ENCODE measurements at regions not wholly inside any gene's neighbourhood (a gene's known extent, or its start where the extent isn't known, plus 50 kb on each side); places are given as distances from the start of the nearest gene placed in this dataset.

GRCh38 chr20:20894280-20894679 lies 181.8 kb upstream of the RALGAPA2 start:
- Histone ChIP-seq H3K4me2 (ENCODE audit: low read depth, low read length) (no peak overlapping the region), H4K20me1 (ENCODE audit: insufficient read depth, low read length) (no peaks in the 10 kb centered on the region), H3K4me1 (ENCODE audit: insufficient read depth, low read length) (peaks cover 27% of the 10 kb centered on the region), H2AFZ (ENCODE audit: low read length) (no peak overlapping the region), H3K9me3 (ENCODE audit: low read length) (no peaks in the 10 kb centered on the region), H3K27me3 (ENCODE audit: control insufficient read depth in 1 of 2, insufficient read depth in 2 of 2, low read length in 2 of 2) (no peaks in the 10 kb centered on the region; a peak in 1 of 5 replicates), H3K4me3 (replicated peaks in 1 of 3; ENCODE audit: insufficient read depth in 1 of 3, low read depth in 2 of 3, low read length in 3 of 3) (no peak overlapping the region), H3K27ac (ENCODE audit: extremely low read length, insufficient read depth, low read length) (no peak overlapping the region), H3K36me3 (replicated peaks in 1 of 2; ENCODE audit: control insufficient read depth in 1 of 2, insufficient read depth in 2 of 2, low read length in 2 of 2) (no peaks in the 10 kb centered on the region), H3K9ac (ENCODE audit: insufficient read depth, low read depth, low read length) (no peak overlapping the region), H3K79me2 (ENCODE audit: insufficient read depth, low read length) (no peaks in the 10 kb centered on the region)
- BruUV-seq (replicated peaks), result no TSS peak
- no peak for TF ChIP-seq SPEN (CRISPR knock-in tag; IDR thresholded peaks at IDR 0.05; ENCODE audit: low read depth)
- TF ChIP-seq NR2F6 (IDR thresholded peaks at IDR 0.05), result peak; percentile 54
- TF ChIP-seq NR2F6 (CRISPR knock-in tag; IDR thresholded peaks at IDR 0.05), result no peak; the same call in 1 of the 2 replicates
- TF ChIP-seq ZNF768 (CRISPR knock-in tag; IDR thresholded peaks at IDR 0.05), result no peak
- in situ Hi-C loops (cut with HindIII; ENCODE audit: extremely low pct_ligation_motif_present, low pct_unique_long_range_greater_than_20kb), result no loop called here
- DNase-seq (ENCODE audit: low spot score) (no peak), FAIRE-seq (no peak), ATAC-seq (no peak)
- intact Hi-C loops (cut with micrococcal nuclease; ENCODE audit: unreplicated experiment), result no loop called here
- ChIA-PET POLR2A (no interaction called here), CTCF (ENCODE audit: low intra/inter-chr PET ratio, low total read pairs) (no interaction called here)
- 0% methylated on average over 3 of the region's 3 CpGs for whole genome bisulfite sequencing (ENCODE audit: low lambda C conversion rate)

- Histone ChIP-seq H3K4me1 (ENCODE audit: insufficient read depth, low read length) (peaks cover 27% of the 10 kb centered on the region), H3K4me3 (replicated peaks in 1 of 3; ENCODE audit: insufficient read depth in 1 of 3, low read depth in 2 of 3, low read length in 3 of 3) (no peak overlapping the region), H2AFZ (ENCODE audit: low read length) (no peak overlapping the region), H3K4me2 (ENCODE audit: low read depth, low read length) (no peak overlapping the region), H3K9ac (ENCODE audit: insufficient read depth, low read depth, low read length) (no peak overlapping the region), H3K79me2 (ENCODE audit: insufficient read depth, low read length) (no peaks in the 10 kb centered on the region), H3K36me3 (replicated peaks in 1 of 2; ENCODE audit: control insufficient read depth in 1 of 2, insufficient read depth in 2 of 2, low read length in 2 of 2) (no peaks in the 10 kb centered on the region), H3K27me3 (ENCODE audit: control insufficient read depth in 1 of 2, insufficient read depth in 2 of 2, low read length in 2 of 2) (peaks cover 0 to 2% of the 10 kb centered on the region in 2 experiments; a peak in 1 of 5 replicates), H3K9me3 (ENCODE audit: low read length) (no peaks in the 10 kb centered on the region), H4K20me1 (ENCODE audit: insufficient read depth, low read length) (no peaks in the 10 kb centered on the region), H3K27ac (ENCODE audit: extremely low read length, insufficient read depth, low read length) (no peak overlapping the region)
- WGBS (ENCODE audit: low lambda C conversion rate), result 43% methylated on average over 5 of the region's 5 CpGs
- ChIA-PET CTCF (ENCODE audit: low intra/inter-chr PET ratio, low total read pairs) (no interaction called here), POLR2A (no interaction called here)
- intact Hi-C loops (cut with micrococcal nuclease; ENCODE audit: unreplicated experiment) (no loop called here), in situ Hi-C loops (cut with HindIII; ENCODE audit: extremely low pct_ligation_motif_present, low pct_unique_long_range_greater_than_20kb) (no loop called here)
- DNase-seq (ENCODE audit: low spot score) (no peak), FAIRE-seq (no peak), ATAC-seq (no peak)
- no TSS peak for BruUV-seq (replicated peaks)
- TF ChIP-seq PRDM4 (CRISPR knock-in tag; IDR thresholded peaks at IDR 0.05; ENCODE audit: borderline replicate concordance) (no peak), MTERF4 (CRISPR knock-in tag; IDR thresholded peaks at IDR 0.05) (no peak), DZIP1 (CRISPR knock-in tag; IDR thresholded peaks at IDR 0.05) (no peak), SUZ12 (IDR thresholded peaks at IDR 0.05; ENCODE audit: low read depth, low read length) (no peak)
These were observed 179.9 kb upstream of the RALGAPA2 start for GRCh38 chr20:20892328-20892727.
